Naive thymus-derived CD4-positive, alpha-beta T cell (primary cell): ENCODE measurements at regions not wholly inside any gene's neighbourhood (a gene's known extent, or its start where the extent isn't known, plus 50 kb on each side); places are given as distances from the start of the nearest gene placed in this dataset.

ENCODE experiments used
- ATAC-seq: fragments of 150-1000 bp; cut with Tn5 transposase; 2 replicates; pipeline ENCODE4 v1.10.0; 2021; ENCODE audit warnings: mild to moderate bottlenecking, moderate library complexity
- CTCF ChIA-PET: fragments of 350-600 bp; sonication (Branson Sonifier 250); formaldehyde crosslinking; loops from one replicate; lab custom pipeline; 2021; ENCODE audit warnings: antibody characterized with exemption; lab: Charles Lee
- POLR2A ChIA-PET: fragments of 350-600 bp; sonication (Branson Sonifier 250); formaldehyde crosslinking; loops from one replicate; lab custom pipeline; 2021; ENCODE audit warnings: antibody characterized with exemption, inconsistent platforms; lab: Charles Lee
- DNase-seq, 9 donors: peaks; one replicate each; pipeline versions ENCODE4 v3.0.0 to v3.0.0-alpha.2; 2020 to 2022; ENCODE audit warnings: mixed read lengths in 1 of 9
- H3K27ac ChIP-seq: one replicate; pipeline ENCODE4 v1.7.0; 2013; ENCODE audit warnings: mild to moderate bottlenecking, low read depth, low read length, moderate library complexity
- H3K27me3 ChIP-seq, 2 donors: one replicate each; pipeline ENCODE4 v1.7.0; 2013; ENCODE audit warnings: low read length in 2 of 2, mild to moderate bottlenecking in 2 of 2, moderate library complexity in 2 of 2; ENCODE audit not compliant: control insufficient read depth in 2 of 2, insufficient read depth in 2 of 2
- H3K36me3 ChIP-seq, 3 experiments: 1 replicate in 2 of 3; 2 replicates in 1 of 3; pipeline ENCODE4 v1.7.0; 2013; ENCODE audit warnings: low read length in 3 of 3, mild to moderate bottlenecking in 3 of 3, moderate library complexity in 1 of 3; ENCODE audit not compliant: insufficient read depth in 3 of 3, control insufficient read depth in 2 of 3
- H3K4me1 ChIP-seq, 2 donors: one replicate each; pipeline ENCODE4 v1.7.0; 2013; ENCODE audit warnings: low read length in 2 of 2, mild to moderate bottlenecking in 2 of 2, moderate library complexity in 1 of 2; ENCODE audit not compliant: control insufficient read depth in 2 of 2, insufficient read depth in 2 of 2
- H3K4me3 ChIP-seq: 2 replicates; pipeline ENCODE4 v1.7.0; 2013; ENCODE audit warnings: mild to moderate bottlenecking, low read length
- H3K9me3 ChIP-seq, 3 experiments: 1 replicate in 2 of 3; 2 replicates in 1 of 3; pipeline ENCODE4 v1.7.0; 2013; ENCODE audit warnings: low read length in 3 of 3; ENCODE audit not compliant: control insufficient read depth in 2 of 3
- H3K27ac Mint-ChIP-seq, 9 donors: one replicate each; pipeline ENCODE4 v1.8.0; 2020 to 2022; ENCODE audit warnings: mixed read lengths in 9 of 9, mild to moderate bottlenecking in 8 of 9, moderate library complexity in 5 of 9, inconsistent platforms in 2 of 9
- H3K27me3 Mint-ChIP-seq, 5 donors: one replicate each; pipeline ENCODE4 v1.8.0; 2021 to 2022; ENCODE audit warnings: mixed read lengths in 5 of 5, mild to moderate bottlenecking in 1 of 5
- H3K36me3 Mint-ChIP-seq, 5 donors: one replicate each; pipeline ENCODE4 v1.8.0; 2020 to 2022; ENCODE audit warnings: mixed read lengths in 5 of 5, mild to moderate bottlenecking in 3 of 5, inconsistent platforms in 1 of 5
- H3K4me1 Mint-ChIP-seq, 7 donors: one replicate each; pipeline ENCODE4 v1.8.0; 2020 to 2022; ENCODE audit warnings: mixed read lengths in 7 of 7, mild to moderate bottlenecking in 3 of 7, inconsistent platforms in 1 of 7
- H3K4me3 Mint-ChIP-seq, 10 donors: one replicate each; pipeline ENCODE4 v1.8.0; 2020 to 2022; ENCODE audit warnings: mild to moderate bottlenecking in 10 of 10, mixed read lengths in 10 of 10, moderate library complexity in 6 of 10, inconsistent platforms in 2 of 10
- H3K9me3 Mint-ChIP-seq, 11 donors: one replicate each; pipeline ENCODE4 v1.8.0; 2020 to 2022; ENCODE audit warnings: mixed read lengths in 11 of 11, mild to moderate bottlenecking in 4 of 11, inconsistent platforms in 1 of 11, moderate library complexity in 1 of 11
- intact Hi-C, 2 donors: fragments of 100-400 bp; cut with micrococcal nuclease; formaldehyde crosslinking; loops; one replicate each; pipeline ENCODE4 v1.15.1; 2023

DNA sequence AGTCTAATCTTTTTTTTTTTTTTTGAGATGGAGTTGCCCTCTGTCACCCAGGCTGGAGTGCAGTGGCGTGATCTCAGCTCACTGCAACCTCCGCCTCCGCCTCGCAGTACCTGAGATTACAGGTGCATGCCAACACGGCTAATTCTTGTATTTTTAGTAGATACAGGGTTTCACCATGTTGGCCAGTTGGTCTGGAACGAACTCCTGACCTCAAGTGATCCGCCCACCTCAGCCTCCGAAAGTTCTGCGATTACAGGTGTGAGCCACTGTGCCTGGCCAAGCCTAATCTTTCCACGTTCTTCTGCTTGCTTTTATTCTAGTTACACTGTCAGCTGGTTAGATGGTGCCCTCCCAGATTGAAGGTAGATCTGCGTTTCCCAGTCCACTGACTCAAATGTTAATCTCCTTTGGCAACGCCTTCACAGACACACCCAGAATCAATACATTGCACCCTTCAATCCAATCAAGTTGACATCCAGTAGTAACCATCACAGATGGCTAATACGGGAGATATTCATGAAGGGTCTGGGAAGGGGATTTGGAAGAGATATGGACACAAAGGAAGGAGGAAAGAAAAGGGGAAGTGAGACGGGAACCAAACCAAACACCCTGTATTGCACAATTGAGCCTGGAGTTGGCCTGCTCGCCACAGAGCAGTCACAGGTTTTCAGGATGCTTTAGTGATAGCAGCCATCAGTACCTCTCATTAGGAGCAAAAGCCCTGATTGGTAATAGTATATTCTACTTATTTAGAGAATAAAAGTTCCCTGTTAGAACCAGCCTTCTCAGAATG, 229.8 kb downstream of the PIK3C3 start:
- Histone ChIP-seq H3K27ac (no peak overlapping the region), H3K27me3 (no peaks in the 10 kb centered on the region), H3K9me3 (peaks cover 0 to 3% (median 0%) of the 10 kb centered on the region in 3 experiments), H3K36me3 (no peaks in the 10 kb centered on the region), H3K4me1 (no peaks in the 10 kb centered on the region), H3K4me3 (no peak overlapping the region)
- DNase-seq (no peak), ATAC-seq (no peak)
- Mint-ChIP-seq H3K4me3 (no peak overlapping the region), H3K4me1 (no peaks in the 10 kb centered on the region), H3K27ac (no peak overlapping the region), H3K36me3 (peaks cover 0 to 9% (median 0%) of the 10 kb centered on the region in 5 donors), H3K9me3 (peaks cover 0 to 11% (median 9%) of the 10 kb centered on the region in 11 donors), H3K27me3 (no peaks in the 10 kb centered on the region)
- POLR2A ChIA-PET: no interaction called here
- intact Hi-C loops: no loop called here
- CTCF ChIA-PET: no interaction called here

DNA sequence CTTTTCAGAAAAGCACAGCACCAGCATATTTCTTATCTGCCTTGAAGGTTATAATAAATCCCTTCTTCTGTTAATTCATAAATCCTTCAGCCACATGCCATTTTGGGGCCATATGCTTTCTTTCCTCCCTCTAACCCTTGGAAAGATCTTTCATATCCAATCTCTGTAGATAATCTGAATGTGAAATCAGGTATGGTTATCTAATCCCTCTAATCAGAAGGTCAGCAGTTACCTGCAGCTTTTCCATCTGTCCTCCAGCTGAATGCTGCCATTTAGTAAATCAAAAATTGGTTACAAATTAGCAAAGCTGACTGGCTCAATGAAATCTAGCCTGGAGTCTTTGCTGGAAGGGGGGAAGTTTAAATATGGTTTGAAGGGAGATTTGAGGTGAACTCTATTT, 230.5 kb downstream of the PIK3C3 start:
- Histone ChIP-seq H3K4me1 (no peaks in the 10 kb centered on the region), H3K9me3 (peaks cover 0 to 3% (median 0%) of the 10 kb centered on the region in 3 experiments), H3K36me3 (no peaks in the 10 kb centered on the region), H3K27ac (no peak overlapping the region), H3K27me3 (no peaks in the 10 kb centered on the region), H3K4me3 (no peak overlapping the region)
- H3K36me3 Mint-ChIP-seq: peaks cover 0 to 9% (median 0%) of the 10 kb centered on the region in 5 donors
- ATAC-seq (no peak), DNase-seq (no peak)
- H3K27ac Mint-ChIP-seq: no peak overlapping the region
- peaks cover 0 to 11% (median 9%) of the 10 kb centered on the region in 11 donors for H3K9me3 Mint-ChIP-seq
- ChIA-PET POLR2A (no interaction called here), CTCF (no interaction called here)
- H3K4me3 Mint-ChIP-seq: no peak overlapping the region
- H3K27me3 Mint-ChIP-seq: no peaks in the 10 kb centered on the region
- no peaks in the 10 kb centered on the region for H3K4me1 Mint-ChIP-seq
- intact Hi-C loops: no loop called here

DNA sequence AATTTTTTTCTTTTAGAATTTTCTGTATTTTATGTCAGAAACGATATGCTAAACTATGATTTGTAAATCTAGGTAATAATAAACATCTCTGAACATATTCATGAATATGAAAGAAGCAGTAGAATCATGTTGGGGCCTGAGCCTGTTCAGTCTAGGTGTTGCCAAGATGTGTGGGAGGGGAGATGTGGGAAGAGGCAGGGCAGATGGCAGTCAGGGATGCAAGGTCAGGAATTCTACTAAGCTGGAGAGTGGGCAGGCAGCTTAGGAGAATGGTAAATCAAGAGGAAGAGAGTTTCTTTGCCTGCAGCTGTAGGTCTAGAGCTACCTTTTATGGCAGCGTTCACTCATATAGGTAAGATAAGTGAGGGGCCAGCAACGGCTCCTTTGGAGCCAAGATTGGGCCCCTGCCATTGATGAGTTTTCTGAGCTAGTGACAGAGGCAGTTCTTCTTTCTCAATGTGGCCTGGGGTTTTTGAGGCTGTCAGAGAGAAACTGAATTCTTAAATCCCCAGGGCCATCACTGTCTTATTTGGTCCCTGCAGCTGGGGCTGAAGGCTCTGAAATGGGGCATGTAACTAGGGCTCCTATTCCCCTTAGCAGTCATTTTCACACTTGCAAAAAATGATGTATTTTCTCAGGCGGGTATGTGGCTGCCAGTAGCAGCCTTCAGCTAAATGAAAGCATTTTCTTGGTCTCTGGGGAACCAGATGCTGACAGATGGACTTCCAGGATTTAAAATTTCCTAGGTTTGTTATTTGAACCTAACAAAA, 232.8 kb downstream of the PIK3C3 start:
- Mint-ChIP-seq H3K9me3 (peaks cover 0 to 13% (median 9%) of the 10 kb centered on the region in 11 donors), H3K27me3 (no peaks in the 10 kb centered on the region), H3K36me3 (peaks cover 0 to 9% (median 0%) of the 10 kb centered on the region in 5 donors), H3K4me3 (no peak overlapping the region), H3K27ac (no peak overlapping the region), H3K4me1 (no peaks in the 10 kb centered on the region)
- H3K36me3 ChIP-seq: no peaks in the 10 kb centered on the region
- no peaks in the 10 kb centered on the region for H3K27me3 ChIP-seq
- ChIA-PET POLR2A (no interaction called here), CTCF (no interaction called here)
- no peaks in the 10 kb centered on the region for H3K4me1 ChIP-seq
- no peak overlapping the region for H3K4me3 ChIP-seq
- no peak overlapping the region for H3K27ac ChIP-seq
- no peak for ATAC-seq
- intact Hi-C loops: no loop called here
- no peak for DNase-seq
- H3K9me3 ChIP-seq: peaks cover 0 to 3% (median 0%) of the 10 kb centered on the region in 3 experiments

DNA sequence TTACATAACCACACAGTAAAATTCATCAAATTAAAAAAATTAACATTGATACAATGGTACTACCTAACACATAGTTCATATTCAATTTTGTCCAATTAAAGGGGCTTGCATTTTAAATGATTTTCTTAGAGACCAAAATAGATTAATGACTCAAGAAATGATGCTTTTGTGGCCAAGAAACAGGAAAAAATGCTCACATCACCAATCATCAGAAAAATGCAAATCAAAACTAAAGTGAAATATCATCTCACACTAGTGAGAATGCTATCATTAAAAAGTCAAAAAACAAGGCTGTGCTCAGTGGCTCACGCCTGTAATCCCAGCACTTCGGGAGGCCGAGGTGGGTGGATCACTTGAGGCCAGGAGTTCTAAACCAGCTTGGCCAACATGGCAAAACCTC, 235.6 kb downstream of the PIK3C3 start:
- Mint-ChIP-seq H3K9me3 (peaks cover 0 to 13% (median 9%) of the 10 kb centered on the region in 11 donors), H3K27ac (no peak overlapping the region), H3K36me3 (peaks cover 0 to 9% (median 0%) of the 10 kb centered on the region in 5 donors), H3K4me3 (no peak overlapping the region), H3K4me1 (no peaks in the 10 kb centered on the region), H3K27me3 (no peaks in the 10 kb centered on the region)
- DNase-seq (no peak), ATAC-seq (no peak)
- ChIA-PET POLR2A (no interaction called here), CTCF (no interaction called here)
- H3K4me1 ChIP-seq: no peaks in the 10 kb centered on the region
- H3K4me3 ChIP-seq: no peak overlapping the region
- no peaks in the 10 kb centered on the region for H3K27me3 ChIP-seq
- intact Hi-C loops: no loop called here
- peaks cover 0 to 3% (median 0%) of the 10 kb centered on the region in 3 experiments for H3K9me3 ChIP-seq
- no peak overlapping the region for H3K27ac ChIP-seq
- H3K36me3 ChIP-seq: no peaks in the 10 kb centered on the region

DNA sequence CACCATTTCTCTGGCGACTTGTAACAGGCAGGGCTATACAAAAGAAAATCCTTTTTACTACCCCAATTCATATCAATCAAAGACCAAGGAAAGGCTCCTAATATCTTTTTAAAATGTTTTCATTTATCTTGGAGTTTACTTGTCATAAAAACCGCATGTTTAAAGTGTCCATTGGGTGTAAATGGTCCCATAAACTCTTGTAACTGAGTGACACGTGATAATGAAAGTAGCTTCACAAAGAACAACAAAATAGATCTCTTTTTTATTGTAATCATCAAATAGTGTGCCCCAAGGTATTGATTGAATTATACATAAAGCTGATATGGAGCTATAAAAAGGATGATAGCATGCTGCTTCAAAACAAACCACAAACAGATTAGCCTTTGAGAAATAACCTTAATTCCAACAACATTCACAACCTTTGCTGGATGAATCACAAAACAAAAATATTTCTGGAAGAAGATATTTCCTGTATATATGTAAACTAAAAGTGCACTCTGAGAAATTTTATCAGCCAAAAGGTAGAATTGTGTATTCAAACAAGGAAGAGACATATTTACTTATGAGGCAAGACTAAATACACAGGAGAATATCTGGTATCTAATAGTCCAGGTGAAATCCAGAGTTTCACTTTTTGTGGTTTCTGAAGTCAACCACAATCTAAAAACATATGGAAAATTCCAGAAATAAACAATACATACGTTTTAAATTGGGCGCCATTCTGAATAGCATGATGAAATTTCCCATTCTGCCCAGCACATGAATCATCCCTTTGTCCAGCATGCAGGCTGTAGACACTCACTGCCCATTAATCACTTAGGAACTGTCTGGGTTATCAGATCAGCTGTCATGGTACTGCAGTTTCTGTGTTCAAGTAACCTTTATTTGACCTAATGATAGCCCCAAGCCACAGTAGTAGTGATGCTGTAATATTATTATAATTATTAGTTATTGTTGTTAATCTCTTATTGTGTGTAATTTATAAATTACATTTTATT, 237.5 kb downstream of the PIK3C3 start:
- Histone ChIP-seq H3K27me3 (no peaks in the 10 kb centered on the region), H3K4me3 (no peak overlapping the region), H3K9me3 (peaks cover 0 to 3% (median 0%) of the 10 kb centered on the region in 3 experiments), H3K36me3 (no peaks in the 10 kb centered on the region), H3K27ac (no peak overlapping the region), H3K4me1 (no peaks in the 10 kb centered on the region)
- ChIA-PET POLR2A (no interaction called here), CTCF (no interaction called here)
- H3K4me1 Mint-ChIP-seq: no peaks in the 10 kb centered on the region
- DNase-seq (no peak), ATAC-seq (no peak)
- intact Hi-C loops: no loop called here
- peaks cover 0 to 4% (median 0%) of the 10 kb centered on the region in 5 donors for H3K36me3 Mint-ChIP-seq
- H3K27me3 Mint-ChIP-seq: no peaks in the 10 kb centered on the region
- no peak overlapping the region for H3K4me3 Mint-ChIP-seq
- H3K27ac Mint-ChIP-seq: no peak overlapping the region
- peaks cover 0 to 13% (median 9%) of the 10 kb centered on the region in 11 donors for H3K9me3 Mint-ChIP-seq

DNA sequence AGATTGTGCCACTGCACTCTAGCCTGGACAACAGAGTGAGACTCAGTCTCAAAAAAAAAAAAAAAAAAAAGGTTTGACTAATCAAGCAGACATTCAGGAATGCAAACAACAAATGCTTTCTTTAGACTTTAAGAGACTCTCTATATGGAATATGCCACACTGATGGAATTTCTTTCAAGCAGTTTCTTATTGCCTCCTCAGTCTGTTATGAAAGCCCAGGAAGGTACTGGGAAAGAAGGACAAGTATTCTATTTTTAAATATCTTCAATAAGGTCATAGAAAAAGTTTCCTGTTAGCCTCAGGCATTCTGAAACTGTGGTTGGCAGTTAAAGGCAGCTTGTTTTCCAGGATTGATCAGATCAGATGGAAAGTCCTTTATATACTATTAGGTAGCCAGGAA, 241.6 kb downstream of the PIK3C3 start:
- no peaks in the 10 kb centered on the region for H3K27me3 ChIP-seq
- H3K36me3 ChIP-seq: no peaks in the 10 kb centered on the region
- H3K27ac Mint-ChIP-seq: no peak overlapping the region
- H3K4me1 Mint-ChIP-seq: no peaks in the 10 kb centered on the region
- no peak for ATAC-seq
- H3K36me3 Mint-ChIP-seq: no peaks in the 10 kb centered on the region
- no peak for DNase-seq
- H3K9me3 ChIP-seq: no peaks in the 10 kb centered on the region
- no peaks in the 10 kb centered on the region for H3K4me1 ChIP-seq
- H3K9me3 Mint-ChIP-seq: no peaks in the 10 kb centered on the region
- no peak overlapping the region for H3K27ac ChIP-seq
- ChIA-PET POLR2A (no interaction called here), CTCF (no interaction called here)
- H3K4me3 Mint-ChIP-seq: no peak overlapping the region
- no peak overlapping the region for H3K4me3 ChIP-seq
- intact Hi-C loops: no loop called here
- no peaks in the 10 kb centered on the region for H3K27me3 Mint-ChIP-seq
